SU-DHL-6 (cell line): ENCODE measurements at regions not wholly inside any gene's neighbourhood (a gene's known extent, or its start where the extent isn't known, plus 50 kb on each side); places are given as distances from the start of the nearest gene placed in this dataset.

ENCODE experiments used
- CTCF ChIP-seq: fragments of 200-600 bp; sonication (generic); IDR thresholded peaks from one replicate; pipeline ENCODE4 v1.5.1; 2017; ENCODE audit warnings: antibody characterized with exemption, mild to moderate bottlenecking, low read length, moderate library complexity; ENCODE audit not compliant: insufficient read depth, poor library complexity, severe bottlenecking
- EZH2phosphoT487 ChIP-seq: fragments of 200-600 bp; sonication (generic), shearing (Covaris generic); conservative IDR thresholded peaks from 2 replicates; pipeline ENCODE4 v1.6.1; 2018; ENCODE audit warnings: mild to moderate bottlenecking, antibody characterized with exemption, low read length, moderate library complexity, mixed read lengths

DNA sequence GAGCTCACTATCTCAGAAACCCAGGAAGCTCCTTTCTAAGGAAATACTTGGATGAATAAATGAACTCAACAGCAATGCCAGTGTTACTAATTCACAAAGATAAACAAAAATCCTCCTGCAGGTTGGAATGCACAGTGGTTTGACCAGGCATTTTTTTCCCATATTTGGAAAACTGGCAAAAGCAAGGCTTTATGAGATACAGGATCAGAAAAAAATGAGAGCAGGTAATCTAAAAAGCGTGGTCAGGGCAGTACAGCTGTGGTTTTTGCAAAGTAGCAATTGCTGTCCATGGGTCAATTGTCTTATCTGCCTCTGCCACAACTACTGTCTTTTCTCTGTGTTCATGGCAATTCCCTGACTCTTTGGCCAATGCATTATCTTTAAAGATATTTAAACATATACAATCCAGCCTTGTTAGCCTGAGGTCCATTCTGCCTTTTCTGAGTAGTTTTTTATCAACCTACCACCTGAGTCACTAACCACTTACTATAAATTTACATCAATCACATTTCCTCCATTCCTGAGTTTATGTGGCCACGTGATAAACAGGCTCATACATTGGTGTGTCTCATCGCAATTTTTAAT, 564.5 kb upstream of the IGFBP3 start:
- TF ChIP-seq CTCF (no peak), EZH2phosphoT487 (no peak)
